ENCODE measurements at regions not wholly inside any gene's neighbourhood (a gene's known extent, or its start where the extent isn't known, plus 50 kb on each side); places are given as distances from the start of the nearest gene placed in this dataset.
"Not testable (repeated sequence)": the region's sequence is repeated elsewhere in the genome, so short reads cannot be mapped to it uniquely, and the experiment has no call there.

DNA sequence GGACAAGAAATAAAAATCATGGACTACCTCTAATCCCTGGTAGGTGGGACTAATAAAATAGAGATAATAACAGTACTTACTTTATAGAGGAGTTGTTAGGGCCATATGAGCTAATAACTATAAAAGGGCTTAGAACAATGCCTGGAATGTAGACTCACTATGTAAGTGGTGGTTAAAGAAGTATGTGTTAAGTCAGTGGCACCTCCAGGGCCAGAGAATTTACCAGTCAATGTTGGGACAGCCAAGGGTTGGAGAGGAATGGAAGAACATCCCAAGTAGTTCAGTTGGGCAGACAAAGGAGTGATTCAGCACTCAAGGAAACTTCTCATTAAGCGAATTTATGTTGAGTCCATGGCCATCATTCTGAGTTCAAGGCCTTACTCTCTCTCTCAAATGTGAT, 116.8 kb downstream of the OTOR start:
- FAIRE-seq = no peak

- FAIRE-seq = no peak
Observed at GRCh38 chr20:16865406-16865805, 117.2 kb downstream of the OTOR start.

- FAIRE-seq = not testable (repeated sequence)
Observed at GRCh38 chr20:16873124-16873523, 125.0 kb downstream of the OTOR start.

- FAIRE-seq = no peak
Observed at GRCh38 chr20:16877053-16877554, 128.9 kb downstream of the OTOR start.

DNA sequence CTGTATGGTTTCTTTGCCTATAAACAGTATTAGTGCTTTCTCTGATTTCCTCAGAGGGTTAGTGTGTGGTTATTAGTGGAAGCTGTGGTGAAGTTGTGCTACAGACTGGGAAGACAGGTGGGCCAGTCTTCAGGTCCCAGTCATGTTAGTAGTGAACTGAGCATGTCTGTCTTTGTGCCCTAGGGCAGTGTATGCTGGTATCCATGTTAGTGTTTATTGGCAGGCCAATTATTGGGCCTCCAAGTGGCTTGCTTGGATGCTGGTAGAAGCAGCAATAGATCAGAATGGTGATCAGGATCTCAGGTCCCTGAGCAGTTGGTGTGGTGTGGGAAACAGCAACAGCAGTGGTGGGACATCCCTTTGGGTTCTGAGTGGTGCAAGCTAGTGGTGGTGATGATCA, 137.6 kb downstream of the OTOR start:
- no peak for FAIRE-seq

- no peak for FAIRE-seq
Observed at GRCh38 chr20:16898433-16898832, 150.3 kb downstream of the OTOR start.

GRCh38 chr20:16902662-16903061, 154.5 kb downstream of the OTOR start:
- no peak for FAIRE-seq

DNA sequence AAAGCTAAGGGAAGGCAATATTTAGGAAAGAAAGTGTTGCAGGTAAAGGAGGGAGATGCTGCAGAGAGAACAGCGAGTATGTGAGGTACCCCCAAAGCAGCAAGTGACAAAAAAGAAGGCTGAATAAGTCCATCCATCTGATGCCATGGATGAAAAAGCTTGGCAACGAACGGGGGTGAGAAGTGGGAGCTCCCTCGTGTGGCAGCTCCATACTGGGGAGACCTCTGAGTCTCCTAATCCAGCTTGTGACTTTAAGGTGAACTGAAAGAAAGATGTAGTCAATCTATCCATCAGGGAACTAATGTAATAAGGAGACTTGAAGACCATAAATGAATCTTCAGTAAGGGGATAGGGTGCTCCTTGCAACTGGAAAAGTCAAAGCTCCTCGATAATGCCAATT, 156.6 kb downstream of the OTOR start:
- FAIRE-seq = no peak

DNA sequence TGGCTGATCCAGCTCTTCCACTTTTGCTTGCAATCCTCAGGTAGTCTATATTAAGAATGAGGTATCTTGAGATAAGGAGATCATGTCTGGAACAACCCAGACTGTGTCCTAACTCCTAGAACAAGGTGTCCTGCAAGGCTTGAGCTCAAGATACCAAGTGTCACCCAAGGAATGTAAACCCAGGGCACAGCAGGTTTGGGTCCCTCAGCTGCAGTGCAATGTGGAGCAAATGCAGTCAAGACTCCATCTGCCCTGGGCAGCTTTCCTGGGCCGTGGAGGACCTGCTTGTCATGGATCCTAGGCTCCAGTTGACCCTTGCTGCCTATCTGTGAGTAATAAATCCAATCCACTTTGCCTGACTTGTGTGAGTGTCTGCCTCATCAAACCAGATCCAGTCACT, 166.1 kb downstream of the OTOR start:
- no peak for FAIRE-seq

GRCh38 chr20:16916165-16916564, 168.0 kb downstream of the OTOR start:
- no peak for FAIRE-seq

- no peak for FAIRE-seq
Observed at GRCh38 chr20:16917636-16918035, 169.5 kb downstream of the OTOR start.

GRCh38 chr20:16918366-16918765, 170.2 kb downstream of the OTOR start:
- FAIRE-seq = no peak

- FAIRE-seq = no peak
Observed at GRCh38 chr20:16919841-16920240, 171.7 kb downstream of the OTOR start.

- FAIRE-seq = no peak
Observed at GRCh38 chr20:16922834-16923233, 174.7 kb downstream of the OTOR start.

DNA sequence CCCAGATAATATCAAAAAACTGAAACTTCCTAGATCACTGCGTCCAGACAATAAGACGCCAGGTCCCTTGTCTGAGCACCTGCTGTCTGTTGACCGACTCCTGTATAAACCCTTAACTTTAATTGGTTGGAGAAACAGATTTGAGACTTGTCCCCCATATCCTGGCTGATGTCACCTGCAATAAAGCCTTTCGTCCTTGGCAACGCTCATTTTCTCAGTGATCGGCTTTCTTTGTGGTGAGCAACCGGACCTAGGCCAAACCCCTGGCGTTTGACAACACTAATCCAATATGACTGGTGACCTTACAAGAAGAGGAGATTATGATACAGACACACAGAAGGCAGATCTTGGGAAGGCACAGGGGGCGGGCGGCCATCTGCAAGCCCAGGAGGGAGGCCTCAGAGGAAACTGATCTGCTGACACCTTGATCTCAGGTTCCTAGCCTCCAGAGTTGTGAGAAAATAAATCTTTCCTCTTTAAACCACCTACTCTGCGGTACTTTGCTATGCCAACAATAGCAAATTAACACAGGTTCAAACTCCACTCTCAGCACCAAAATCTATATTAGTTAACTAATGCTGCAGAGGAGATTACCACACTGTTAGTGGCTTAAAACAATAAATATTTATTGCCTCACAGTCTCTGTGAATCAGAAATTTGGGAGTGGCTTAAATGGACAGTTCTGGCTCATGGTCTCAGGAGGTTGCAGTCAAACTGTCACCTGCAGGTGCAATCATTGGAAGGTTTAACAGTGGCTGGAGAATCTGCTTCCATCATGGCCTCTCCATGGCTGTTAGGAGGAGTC, 178.7 kb downstream of the OTOR start:
- no peak for FAIRE-seq

GRCh38 chr20:16929756-16930155, 181.6 kb downstream of the OTOR start:
- FAIRE-seq = no peak

- FAIRE-seq = no peak
Observed at GRCh38 chr20:16930656-16931055, 182.5 kb downstream of the OTOR start.

GRCh38 chr20:16939051-16939450, 190.9 kb downstream of the OTOR start:
- FAIRE-seq = no peak

DNA sequence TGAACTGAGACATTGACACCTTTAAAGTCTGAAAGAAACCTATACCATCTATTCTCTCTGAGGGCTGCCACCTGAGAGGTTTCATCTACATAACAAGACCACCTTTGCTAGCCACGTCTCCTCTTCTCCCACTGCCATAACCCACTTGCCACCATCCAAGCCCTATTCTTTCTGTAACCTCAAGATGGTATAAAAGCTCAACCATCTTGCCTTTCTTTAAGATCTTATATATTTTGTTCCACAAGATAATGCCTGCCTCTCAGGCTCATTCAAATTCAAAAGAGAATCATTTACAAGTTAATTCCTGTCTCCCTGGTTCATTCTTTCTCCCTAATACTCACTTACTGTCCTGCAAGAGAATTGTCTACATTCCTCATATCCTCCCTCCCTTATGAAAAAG, 192.5 kb downstream of the OTOR start:
- FAIRE-seq = no peak

GRCh38 chr20:16942051-16942450, 193.9 kb downstream of the OTOR start:
- FAIRE-seq = no peak

DNA sequence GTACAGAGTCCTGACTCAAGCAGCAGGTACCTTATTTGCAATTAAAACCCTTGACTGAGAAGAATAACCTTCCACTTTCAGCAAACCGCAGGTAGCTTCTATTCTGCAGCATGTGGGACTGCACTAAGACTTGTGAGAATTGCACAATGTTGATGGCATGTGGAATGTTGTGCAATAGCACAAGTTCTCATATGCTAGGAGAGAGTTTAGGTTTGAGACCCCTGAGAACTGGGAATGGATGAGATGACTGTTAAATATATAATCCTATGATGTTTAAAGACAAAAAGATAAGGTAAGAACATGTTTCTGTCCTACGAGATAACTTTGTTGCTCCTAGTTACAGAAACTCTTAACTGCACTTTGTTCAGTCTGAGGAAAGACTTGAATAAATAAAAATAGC, 194.6 kb downstream of the OTOR start:
- FAIRE-seq = no peak

DNA sequence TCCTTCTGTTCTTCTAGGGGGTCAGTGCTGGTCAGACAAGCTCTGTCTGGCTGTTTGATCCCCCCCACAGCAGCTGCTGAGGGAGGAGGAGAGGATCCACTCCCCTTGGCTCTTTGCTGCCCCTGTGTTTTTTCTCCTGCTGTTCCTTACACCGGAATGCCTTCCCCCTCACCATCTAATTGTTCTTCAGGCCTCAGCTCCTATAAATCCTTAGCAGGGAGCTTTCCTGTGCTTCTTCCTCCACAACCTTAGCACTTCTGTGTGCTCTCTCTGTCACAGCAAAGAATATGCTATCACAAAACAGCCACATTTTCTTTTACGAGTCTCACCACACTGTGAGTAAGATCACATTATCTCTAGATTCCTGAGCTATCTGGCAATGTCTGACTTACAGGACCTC, 196.6 kb downstream of the OTOR start:
- no peak for FAIRE-seq

DNA sequence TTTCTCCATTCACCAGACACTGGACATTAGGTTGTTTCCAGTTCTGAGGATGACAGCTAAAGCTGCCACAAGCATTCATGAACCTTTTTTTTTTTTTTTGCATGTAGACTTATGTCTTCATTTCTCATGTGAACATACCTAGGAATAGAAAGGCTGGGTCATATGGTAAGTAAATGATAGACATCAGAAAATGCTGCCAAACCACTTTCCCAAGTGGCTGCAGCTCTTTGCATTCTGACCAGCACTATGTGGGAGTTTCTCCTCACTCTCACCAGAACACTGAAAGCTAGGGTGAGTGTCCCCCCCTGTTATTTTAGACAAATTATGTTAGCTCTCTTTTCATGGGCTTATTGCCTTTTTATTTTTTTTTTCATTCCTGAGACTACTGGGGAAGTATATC, 197.5 kb downstream of the OTOR start:
- no peak for FAIRE-seq

DNA sequence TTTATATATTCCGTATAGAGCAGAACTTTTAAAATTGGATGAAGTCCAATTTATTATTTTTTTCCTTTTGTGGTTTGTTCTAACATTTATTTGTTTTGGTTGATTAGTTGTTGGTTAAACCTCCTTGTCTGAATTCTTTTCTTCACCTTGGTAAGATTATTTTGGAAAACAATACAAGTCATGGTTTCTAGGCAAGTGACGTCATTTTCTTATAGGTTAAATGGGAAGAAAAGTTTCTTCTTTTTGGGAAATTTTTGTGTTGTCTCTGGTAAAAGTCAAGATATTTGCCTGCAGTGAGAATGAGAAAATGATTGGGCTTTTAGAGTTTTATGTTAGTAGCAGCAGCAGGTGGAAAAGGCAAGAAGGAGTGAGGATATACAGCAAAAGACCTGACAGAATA, 197.9 kb downstream of the OTOR start:
- no peak for FAIRE-seq

DNA sequence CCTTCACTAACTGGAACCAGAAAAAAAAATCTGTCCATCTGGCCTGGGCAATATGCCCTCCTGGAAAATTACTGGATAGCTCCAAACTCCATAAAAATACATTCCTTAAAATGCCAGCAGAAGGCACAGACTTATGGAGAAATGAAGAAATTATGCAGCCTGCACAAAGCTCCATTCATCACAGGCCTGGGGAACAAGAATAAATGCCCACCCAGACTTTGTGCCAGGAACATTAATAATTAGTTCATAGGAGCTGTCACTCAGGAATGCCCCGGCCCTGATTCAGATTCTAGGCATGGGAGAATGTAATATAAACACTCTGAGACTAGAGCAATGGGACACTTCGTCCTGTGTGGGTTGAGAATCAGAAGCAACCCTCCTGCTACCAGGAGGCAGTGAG, 199.3 kb downstream of the OTOR start:
- FAIRE-seq = no peak
